Muscle of leg (tissue), 3 donors: ENCODE measurements at regions not wholly inside any gene's neighbourhood (a gene's known extent, or its start where the extent isn't known, plus 50 kb on each side); places are given as distances from the start of the nearest gene placed in this dataset.

Experiments
- DNase-seq: peaks from one replicate; pipeline ENCODE4 v3.0.0; 2013
- H3K27ac ChIP-seq: one replicate; pipeline ENCODE4 v1.5.1; 2013; ENCODE audit warnings: mild to moderate bottlenecking, low read length, control low read depth
- H3K27me3 ChIP-seq: one replicate; pipeline ENCODE4 v1.6.1; 2013; ENCODE audit warnings: low read length; ENCODE audit not compliant: control insufficient read depth, insufficient read depth
- H3K36me3 ChIP-seq: one replicate; pipeline ENCODE4 v1.6.1; 2013; ENCODE audit warnings: low read length; ENCODE audit not compliant: control insufficient read depth, insufficient read depth
- H3K4me1 ChIP-seq: one replicate; pipeline ENCODE4 v1.6.1; 2013; ENCODE audit warnings: low read length; ENCODE audit not compliant: control insufficient read depth, insufficient read depth
- H3K4me3 ChIP-seq: one replicate; pipeline ENCODE4 v1.5.1; 2013; ENCODE audit warnings: low read length, control low read depth
- H3K9me3 ChIP-seq: replicated peaks from 2 replicates; pipeline ENCODE4 v1.6.1; 2013; ENCODE audit warnings: low read depth, low read length; ENCODE audit not compliant: control insufficient read depth
- WGBS: methylation state at CpG from one replicate; pipeline ENCODE4 v1.1.5; 2013; ENCODE audit warnings: missing lambda C conversion rate; ENCODE audit not compliant: insufficient coverage; 5-methylcytosine and 5-hydroxymethylcytosine counted together

- 65% methylated on average over 2 of the region's 3 CpGs for WGBS
- DNase-seq: no peak
- peaks cover 5% of the 10 kb centered on the region for H3K9me3 ChIP-seq
- H3K27me3 ChIP-seq: no peaks in the 10 kb centered on the region
- no peak overlapping the region for H3K4me3 ChIP-seq
- H3K27ac ChIP-seq: no peak overlapping the region
- H3K36me3 ChIP-seq: no peaks in the 10 kb centered on the region
- H3K4me1 ChIP-seq: no peaks in the 10 kb centered on the region
Observed at GRCh38 chr17:45677770-45678169, 106.3 kb upstream of the CRHR1 start.

- Histone ChIP-seq H3K4me1 (no peaks in the 10 kb centered on the region), H3K4me3 (no peak overlapping the region), H3K27ac (no peak overlapping the region), H3K36me3 (no peaks in the 10 kb centered on the region), H3K27me3 (no peaks in the 10 kb centered on the region), H3K9me3 (peaks cover 5% of the 10 kb centered on the region)
- WGBS: 74% methylated on average over 4 of the region's 4 CpGs
- no peak for DNase-seq
Observed at GRCh38 chr17:45679426-45679825, 104.7 kb upstream of the CRHR1 start.

- no peaks in the 10 kb centered on the region for H3K4me1 ChIP-seq
- H3K27me3 ChIP-seq: no peaks in the 10 kb centered on the region
- H3K4me3 ChIP-seq: no peak overlapping the region
- H3K9me3 ChIP-seq: peaks cover 5% of the 10 kb centered on the region
- H3K27ac ChIP-seq: no peak overlapping the region
- no peaks in the 10 kb centered on the region for H3K36me3 ChIP-seq
- DNase-seq: no peak
- 69% methylated on average over 2 of the region's 2 CpGs for WGBS
Observed at GRCh38 chr17:45680360-45680759, 103.8 kb upstream of the CRHR1 start.

GRCh38 chr17:45681706-45682105, 102.4 kb upstream of the CRHR1 start:
- H3K27me3 ChIP-seq: no peaks in the 10 kb centered on the region
- WGBS: 79% methylated on average over 2 of the region's 9 CpGs
- H3K4me3 ChIP-seq: no peak overlapping the region
- DNase-seq: no peak
- no peaks in the 10 kb centered on the region for H3K36me3 ChIP-seq
- no peak overlapping the region for H3K27ac ChIP-seq
- peaks cover 5% of the 10 kb centered on the region for H3K9me3 ChIP-seq
- no peaks in the 10 kb centered on the region for H3K4me1 ChIP-seq

GRCh38 chr17:45686250-45686649, 97.9 kb upstream of the CRHR1 start:
- no peak for DNase-seq
- Histone ChIP-seq H3K4me1 (peaks cover 10% of the 10 kb centered on the region), H3K4me3 (no peak overlapping the region), H3K36me3 (no peaks in the 10 kb centered on the region), H3K27me3 (peaks cover 24% of the 10 kb centered on the region), H3K27ac (no peak overlapping the region), H3K9me3 (no peaks in the 10 kb centered on the region)
- 89% methylated on average over 4 of the region's 4 CpGs for WGBS

- whole genome bisulfite sequencing: no CpG with 5 or more reads among the region's 2 CpGs
Observed at GRCh38 chr17:45687594-45687993, 96.5 kb upstream of the CRHR1 start.

GRCh38 chr17:45688353-45688752, 95.8 kb upstream of the CRHR1 start:
- DNase-seq: peak; percentile 90

More at GRCh38 chr17:45687594-45687993, 96.5 kb upstream of the CRHR1 start:
- Histone ChIP-seq H3K27ac (no peak overlapping the region), H3K4me3 (no peak overlapping the region), H3K4me1 (peaks cover 10% of the 10 kb centered on the region), H3K27me3 (peaks cover 29% of the 10 kb centered on the region), H3K36me3 (no peaks in the 10 kb centered on the region), H3K9me3 (no peaks in the 10 kb centered on the region)
- no peak for DNase-seq

GRCh38 chr17:45688820-45689219, 95.3 kb upstream of the CRHR1 start:
- 59% methylated on average over 7 of the region's 7 CpGs for WGBS
- Histone ChIP-seq H3K4me3 (no peak overlapping the region), H3K27me3 (peaks cover 31% of the 10 kb centered on the region), H3K36me3 (no peaks in the 10 kb centered on the region), H3K9me3 (no peaks in the 10 kb centered on the region), H3K27ac (no peak overlapping the region), H3K4me1 (peaks cover 10% of the 10 kb centered on the region)
- DNase-seq: no peak

More at GRCh38 chr17:45688353-45688752, 95.8 kb upstream of the CRHR1 start:
- Histone ChIP-seq H3K27me3 (peaks cover 31% of the 10 kb centered on the region), H3K36me3 (no peaks in the 10 kb centered on the region), H3K9me3 (no peaks in the 10 kb centered on the region), H3K4me1 (peaks cover 10% of the 10 kb centered on the region), H3K27ac (no peak overlapping the region), H3K4me3 (no peak overlapping the region)
- WGBS: 24% methylated on average over 7 of the region's 10 CpGs

GRCh38 chr17:45689451-45689850, 94.7 kb upstream of the CRHR1 start:
- Histone ChIP-seq H3K4me1 (peaks cover 10% of the 10 kb centered on the region), H3K36me3 (no peaks in the 10 kb centered on the region), H3K27me3 (peaks cover 31% of the 10 kb centered on the region), H3K9me3 (no peaks in the 10 kb centered on the region), H3K4me3 (no peak overlapping the region), H3K27ac (no peak overlapping the region)
- 66% methylated on average over 2 of the region's 6 CpGs for WGBS
- DNase-seq: no peak

GRCh38 chr17:45690625-45691275, 93.4 kb upstream of the CRHR1 start:
- H3K36me3 ChIP-seq: no peaks in the 10 kb centered on the region
- peaks cover 10% of the 10 kb centered on the region for H3K4me1 ChIP-seq
- no peak overlapping the region for H3K4me3 ChIP-seq
- no peak overlapping the region for H3K27ac ChIP-seq
- peaks cover 31% of the 10 kb centered on the region for H3K27me3 ChIP-seq
- WGBS: 57% methylated on average over 8 of the region's 13 CpGs
- H3K9me3 ChIP-seq: no peaks in the 10 kb centered on the region
- DNase-seq: no peak

- Histone ChIP-seq H3K4me3 (no peak overlapping the region), H3K27me3 (peaks cover 28% of the 10 kb centered on the region), H3K36me3 (no peaks in the 10 kb centered on the region), H3K4me1 (peaks cover 10% of the 10 kb centered on the region), H3K27ac (no peak overlapping the region), H3K9me3 (no peaks in the 10 kb centered on the region)
- DNase-seq: no peak
- no CpG with 5 or more reads among the region's 4 CpGs for WGBS
Observed at GRCh38 chr17:45692661-45693060, 91.5 kb upstream of the CRHR1 start.
